DND-41 (cell line): ENCODE measurements at regions not wholly inside any gene's neighbourhood (a gene's known extent, or its start where the extent isn't known, plus 50 kb on each side); places are given as distances from the start of the nearest gene placed in this dataset.
"Not testable (repeated sequence)": the region's sequence is repeated elsewhere in the genome, so short reads cannot be mapped to it uniquely, and the experiment has no call there.

Experiments used
- ATAC-seq: fragments of 200-7000 bp; cut with Tn5 transposase; 3 replicates; pipeline ENCODE4 v1.9.1; 2021; ENCODE audit warnings: low read depth; ENCODE audit not compliant: insufficient read depth
- DNase-seq: peaks from one replicate; pipeline ENCODE4 v3.0.0-alpha.2; 2020
- H2AFZ ChIP-seq: 2 replicates; pipeline ENCODE4 v1.6.0; 2012; ENCODE audit warnings: low read depth, low read length
- H3K27ac ChIP-seq: 2 replicates; pipeline ENCODE4 v1.5.1; 2012; ENCODE audit warnings: low read length, inconsistent platforms
- H3K27me3 ChIP-seq: fragments of 200-600 bp; sonication (generic); 2 replicates; pipeline ENCODE4 v1.6.0; 2012; ENCODE audit warnings: low read length, mild to moderate bottlenecking, inconsistent platforms; ENCODE audit not compliant: insufficient read depth, poor library complexity
- H3K36me3 ChIP-seq: 2 replicates; pipeline ENCODE4 v1.5.1; 2012; ENCODE audit warnings: low read length, inconsistent platforms; ENCODE audit not compliant: insufficient read depth
- H3K4me1 ChIP-seq: 2 replicates; pipeline ENCODE4 v1.5.1; 2012; ENCODE audit warnings: mild to moderate bottlenecking, low read length; ENCODE audit not compliant: insufficient read depth
- H3K4me2 ChIP-seq: 2 replicates; pipeline ENCODE4 v1.6.0; 2012; ENCODE audit warnings: mild to moderate bottlenecking, moderate library complexity, low read length, inconsistent platforms; ENCODE audit not compliant: insufficient read depth
- H3K4me3 ChIP-seq, 2 experiments: fragments of 200-600 bp in 1 of 2; shearing (Covaris generic) in 1 of 2; 2 replicates each; pipeline ENCODE4 v1.5.1; 2012 to 2016; ENCODE audit warnings: inconsistent platforms in 2 of 2, low read length in 2 of 2, mild to moderate bottlenecking in 2 of 2, low read depth in 1 of 2, moderate library complexity in 1 of 2
- H3K79me2 ChIP-seq: 2 replicates; pipeline ENCODE4 v1.6.0; 2012; ENCODE audit warnings: low read length, inconsistent platforms; ENCODE audit not compliant: insufficient read depth
- H3K9ac ChIP-seq: 2 replicates; pipeline ENCODE4 v1.6.0; 2012; ENCODE audit warnings: low read depth, mild to moderate bottlenecking, inconsistent platforms, low read length, moderate library complexity
- H3K9me3 ChIP-seq: 2 replicates; pipeline ENCODE4 v1.5.1; 2012; ENCODE audit warnings: low read length, moderate library complexity, mild to moderate bottlenecking, inconsistent platforms; ENCODE audit not compliant: insufficient read depth, severe bottlenecking
- H4K20me1 ChIP-seq: 2 replicates; pipeline ENCODE4 v1.6.0; 2012; ENCODE audit warnings: low read length; ENCODE audit not compliant: insufficient read depth
- CTCF ChIP-seq: IDR thresholded peaks from 2 replicates; pipeline ENCODE4 v1.5.1; 2012; ENCODE audit warnings: borderline replicate concordance, low read length, moderate library complexity, mild to moderate bottlenecking; ENCODE audit not compliant: poor library complexity, severe bottlenecking; ENCODE audit errors: extremely low read depth
- EZH2 ChIP-seq: IDR thresholded peaks from 3 replicates; pipeline ENCODE4 v1.6.1; 2012; ENCODE audit warnings: borderline replicate concordance, low read depth, mild to moderate bottlenecking, moderate library complexity, low read length, inconsistent platforms; ENCODE audit not compliant: severe bottlenecking

- ATAC-seq = no peak
- no peaks in the 10 kb centered on the region for H3K9me3 ChIP-seq
- no peaks in the 10 kb centered on the region for H3K79me2 ChIP-seq
- H3K36me3 ChIP-seq = no peaks in the 10 kb centered on the region
- H3K27ac ChIP-seq = no peak overlapping the region
- no peaks in the 10 kb centered on the region for H3K27me3 ChIP-seq
- H3K4me1 ChIP-seq = no peaks in the 10 kb centered on the region
- no peak for DNase-seq
- H4K20me1 ChIP-seq = no peaks in the 10 kb centered on the region
- H3K9ac ChIP-seq = no peak overlapping the region
- H3K4me3 ChIP-seq = no peak overlapping the region
- no peak overlapping the region for H2AFZ ChIP-seq
- no peak for TF ChIP-seq EZH2
- no peak overlapping the region for H3K4me2 ChIP-seq
Measured at GRCh38 chrX:6990552-6991193, 156.8 kb upstream of the STS start.

- H3K4me2 ChIP-seq = no peak overlapping the region
- no peaks in the 10 kb centered on the region for H4K20me1 ChIP-seq
- H3K79me2 ChIP-seq = no peaks in the 10 kb centered on the region
- H3K9ac ChIP-seq = no peak overlapping the region
- no peaks in the 10 kb centered on the region for H3K27me3 ChIP-seq
- no peaks in the 10 kb centered on the region for H3K36me3 ChIP-seq
- ATAC-seq (no peak), DNase-seq (no peak)
- no peaks in the 10 kb centered on the region for H3K9me3 ChIP-seq
- no peak for TF ChIP-seq CTCF
- no peak for TF ChIP-seq EZH2
- no peak overlapping the region for H2AFZ ChIP-seq
- H3K4me3 ChIP-seq = no peak overlapping the region
- no peaks in the 10 kb centered on the region for H3K4me1 ChIP-seq
- no peak overlapping the region for H3K27ac ChIP-seq
Measured at GRCh38 chrX:6989858-6990257, 157.7 kb upstream of the STS start.

GRCh38 chrX:6988694-6989093, 158.8 kb upstream of the STS start:
- H3K9ac ChIP-seq, H3K4me3 ChIP-seq, ATAC-seq, H3K9me3 ChIP-seq, H3K27ac ChIP-seq, H2AFZ ChIP-seq, DNase-seq, H4K20me1 ChIP-seq, H3K4me2 ChIP-seq, H3K4me1 ChIP-seq, H3K79me2 ChIP-seq, H3K27me3 ChIP-seq, H3K36me3 ChIP-seq: not testable (repeated sequence)

GRCh38 chrX:6986915-6987314, 160.6 kb upstream of the STS start:
- no peak overlapping the region for H3K9ac ChIP-seq
- H3K9me3 ChIP-seq = no peaks in the 10 kb centered on the region
- H4K20me1 ChIP-seq = no peaks in the 10 kb centered on the region
- H3K27ac ChIP-seq = no peak overlapping the region
- no peak overlapping the region for H3K4me3 ChIP-seq
- H3K79me2 ChIP-seq = no peaks in the 10 kb centered on the region
- H3K27me3 ChIP-seq = no peaks in the 10 kb centered on the region
- no peaks in the 10 kb centered on the region; the same call in 1 of the 2 replicates for H3K36me3 ChIP-seq
- no peaks in the 10 kb centered on the region for H3K4me1 ChIP-seq
- ATAC-seq = no peak
- no peak overlapping the region for H3K4me2 ChIP-seq
- no peak for DNase-seq
- no peak overlapping the region for H2AFZ ChIP-seq
- TF ChIP-seq CTCF (no peak), EZH2 (no peak)
